SK-N-SH (cell line): ENCODE measurements at regions not wholly inside any gene's neighbourhood (a gene's known extent, or its start where the extent isn't known, plus 50 kb on each side); places are given as distances from the start of the nearest gene placed in this dataset.

Experiments used
- CTCF ChIA-PET: fragments of 300-600, 350-600 bp; formaldehyde crosslinking; extraction: SDS; loops from one replicate; lab custom pipeline; 2021; lab: Yijun Ruan, JAX
- POLR2A ChIA-PET: fragments of 350-600 bp; sonication (Branson Sonifier 250); formaldehyde crosslinking; extraction: SDS; loops from one replicate; lab custom pipeline; 2020; ENCODE audit warnings: antibody characterized with exemption, inconsistent platforms; lab: Yijun Ruan, JAX
- DNase-seq: peaks from one replicate; pipeline ENCODE4 v3.0.0; 2012
- H2AFZ ChIP-seq: fragments of 200-600 bp; sonication (generic); 2 replicates; pipeline ENCODE4 v1.8.1; 2016; ENCODE audit warnings: antibody characterized with exemption, mild to moderate bottlenecking, low read depth
- H3F3A ChIP-seq: fragments of 200-600 bp; sonication (generic); replicated peaks from 2 replicates; pipeline ENCODE3; 2016; ENCODE audit warnings: antibody characterized with exemption, mild to moderate bottlenecking; ENCODE audit not compliant: insufficient read depth
- H3K27ac ChIP-seq, 2 experiments: fragments of 200-500 bp in 1 of 2; fragments of 200-600 bp in 1 of 2; sonication (Bioruptor generic) in 1 of 2; sonication (generic), shearing (Covaris generic) in 1 of 2; 2 replicates each; pipeline versions ENCODE4 v1.5.1 to v1.6.1; 2014 to 2016; ENCODE audit warnings: low read depth in 2 of 2, inconsistent platforms in 1 of 2, low read length in 1 of 2, mild to moderate bottlenecking in 1 of 2, mixed read lengths in 1 of 2
- H3K27me3 ChIP-seq: fragments of 200-600 bp; sonication (generic), shearing (Covaris generic); 2 replicates; pipeline ENCODE4 v1.6.1; 2016; ENCODE audit warnings: mixed run types; ENCODE audit not compliant: insufficient read depth
- H3K36me3 ChIP-seq, 2 experiments: fragments of 200-500 bp in 1 of 2; fragments of 200-600 bp in 1 of 2; sonication (Bioruptor generic) in 1 of 2; sonication (generic) in 1 of 2; replicated peaks in 1 of 2; 2 replicates each; pipeline versions ENCODE3 to v1.5.1; 2014 to 2016; ENCODE audit warnings: low read length in 1 of 2, mild to moderate bottlenecking in 1 of 2; ENCODE audit not compliant: insufficient read depth in 2 of 2, control insufficient read depth in 1 of 2
- H3K4me1 ChIP-seq, 2 experiments: fragments of 200-500 bp in 1 of 2; fragments of 200-600 bp in 1 of 2; sonication (Bioruptor generic) in 1 of 2; sonication (generic), shearing (Covaris generic) in 1 of 2; 2 replicates each; pipeline versions ENCODE4 v1.5.1 to v1.6.1; 2014 to 2016; ENCODE audit warnings: low read depth in 1 of 2, low read length in 1 of 2, mixed run types in 1 of 2; ENCODE audit not compliant: insufficient read depth in 2 of 2, control insufficient read depth in 1 of 2
- H3K4me2 ChIP-seq: fragments of 200-600 bp; sonication (generic), shearing (Covaris generic); 2 replicates; pipeline ENCODE4 v1.6.1; 2017; ENCODE audit warnings: mixed run types
- H3K4me3 ChIP-seq, 2 experiments: fragments of 200-500 bp in 1 of 2; fragments of 200-600 bp in 1 of 2; sonication (Bioruptor generic) in 1 of 2; sonication (generic), shearing (Covaris generic) in 1 of 2; 2 replicates each; pipeline versions ENCODE4 v1.5.1 to v1.8.1; 2014 to 2016; ENCODE audit warnings: low read depth in 2 of 2, inconsistent platforms in 1 of 2, low read length in 1 of 2, mild to moderate bottlenecking in 1 of 2, mixed read lengths in 1 of 2, moderate library complexity in 1 of 2
- H3K79me2 ChIP-seq: fragments of 200-600 bp; sonication (generic); 2 replicates; pipeline ENCODE4 v1.8.1; 2017; ENCODE audit warnings: mild to moderate bottlenecking; ENCODE audit not compliant: insufficient read depth
- H3K9ac ChIP-seq: fragments of 200-600 bp; sonication (generic); 2 replicates; pipeline ENCODE4 v1.6.1; 2017; ENCODE audit warnings: mixed run types
- H3K9me2 ChIP-seq: fragments of 200-600 bp; sonication (generic); 2 replicates; pipeline ENCODE4 v1.6.1; 2017; ENCODE audit warnings: mixed run types
- H3K9me3 ChIP-seq: fragments of 200-600 bp; sonication (generic); 2 replicates; pipeline ENCODE4 v1.6.1; 2017; ENCODE audit warnings: mixed run types, mild to moderate bottlenecking, moderate library complexity
- H4K20me1 ChIP-seq: fragments of 200-600 bp; sonication (generic); 2 replicates; pipeline ENCODE4 v1.6.1; 2017; ENCODE audit warnings: mild to moderate bottlenecking, mixed run types; ENCODE audit not compliant: insufficient read depth
- CTCF ChIP-seq: fragments of 200-600 bp; sonication (generic); IDR thresholded peaks from 2 replicates; pipeline ENCODE4 v1.6.1; 2017; ENCODE audit warnings: antibody characterized with exemption, mild to moderate bottlenecking, moderate library complexity
- ELF1 ChIP-seq: IDR thresholded peaks from 2 replicates; pipeline ENCODE4 v1.4.0; 2012
- FOXJ3 ChIP-seq: sonication (generic); formaldehyde crosslinking; IDR thresholded peaks from 2 replicates; pipeline ENCODE4 v1.5.1; 2020; ENCODE audit warnings: mild to moderate bottlenecking, missing genetic modification reagents
- IRF3 ChIP-seq: fragments of 150-350 bp; IDR thresholded peaks from 2 replicates; pipeline ENCODE4 v1.6.1; 2016; ENCODE audit warnings: mild to moderate bottlenecking, low read depth, low read length
- JUND ChIP-seq: IDR thresholded peaks from 2 replicates; pipeline ENCODE4 v1.4.0; 2012
- PBX3 ChIP-seq: IDR thresholded peaks from 2 replicates; pipeline ENCODE4; 2012
- RCOR1 ChIP-seq: fragments of 150-350 bp; IDR thresholded peaks from 2 replicates; pipeline ENCODE4 v1.6.1; 2017; ENCODE audit warnings: antibody characterized with exemption, low read length
- SIN3A ChIP-seq: IDR thresholded peaks from 2 replicates; pipeline ENCODE4 v1.6.1; 2012; ENCODE audit warnings: low read depth, mild to moderate bottlenecking, low read length, moderate library complexity, borderline replicate concordance
- TAF1 ChIP-seq: IDR thresholded peaks from 2 replicates; pipeline ENCODE4 v1.6.1; 2012; ENCODE audit warnings: low read depth, mild to moderate bottlenecking, low read length, moderate library complexity, borderline replicate concordance
- TEAD4 ChIP-seq: IDR thresholded peaks from 2 replicates; pipeline ENCODE4 v1.4.0; 2012; ENCODE audit warnings: mild to moderate bottlenecking, borderline replicate concordance; ENCODE audit not compliant: insufficient read depth
- USF1 ChIP-seq: IDR thresholded peaks from 2 replicates; pipeline ENCODE4 v1.4.0; 2012; ENCODE audit warnings: low read depth, borderline replicate concordance
- YY1 ChIP-seq: IDR thresholded peaks from 2 replicates; pipeline ENCODE4 v1.4.0; 2012; ENCODE audit warnings: low read depth, mild to moderate bottlenecking
- WGBS: methylation state at CpG from one replicate; pipeline ENCODE4 v1.1.6; 2017; ENCODE audit warnings: low lambda C conversion rate; 5-methylcytosine and 5-hydroxymethylcytosine counted together

- Histone ChIP-seq H3K27ac (no peak overlapping the region), H2AFZ (no peak overlapping the region), H3K36me3 (no peaks in the 10 kb centered on the region), H4K20me1 (no peaks in the 10 kb centered on the region), H3K4me1 (no peaks in the 10 kb centered on the region), H3K9ac (no peak overlapping the region), H3F3A (peaks cover 4% of the 10 kb centered on the region), H3K9me2 (no peaks in the 10 kb centered on the region), H3K79me2 (no peaks in the 10 kb centered on the region), H3K27me3 (peaks cover 17% of the 10 kb centered on the region), H3K4me2 (no peak overlapping the region), H3K4me3 (no peak overlapping the region), H3K9me3 (no peaks in the 10 kb centered on the region)
- DNase-seq = no peak
- ChIA-PET CTCF (no interaction called here), POLR2A (no interaction called here)
- no peak for TF ChIP-seq TEAD4
- no peak for TF ChIP-seq USF1
- TF ChIP-seq ELF1 = no peak
- TF ChIP-seq YY1 = no peak
- TF ChIP-seq JUND = no peak
- TF ChIP-seq SIN3A = no peak
- TF ChIP-seq RCOR1 = no peak
- no peak for TF ChIP-seq TAF1
- TF ChIP-seq CTCF = no peak
- TF ChIP-seq IRF3 = no peak
- no peak for TF ChIP-seq PBX3
- 23% methylated on average over 5 of the region's 5 CpGs for WGBS
Observed at GRCh38 chr6:20034408-20034769, 177.9 kb downstream of the MBOAT1 start.

- no peak for DNase-seq
- H3K27me3 ChIP-seq = peaks cover 17% of the 10 kb centered on the region; the same call in 1 of the 2 replicates
- H3K4me2 ChIP-seq = no peak overlapping the region
- no peaks in the 10 kb centered on the region for H3K36me3 ChIP-seq
- no peaks in the 10 kb centered on the region for H3K79me2 ChIP-seq
- H3K4me3 ChIP-seq = no peak overlapping the region
- H3K9ac ChIP-seq = no peak overlapping the region
- H3K9me2 ChIP-seq = no peaks in the 10 kb centered on the region
- no peaks in the 10 kb centered on the region for H3K9me3 ChIP-seq
- CTCF ChIA-PET = no interaction called here
- under 1% methylated on average over 6 of the region's 7 CpGs for WGBS
- no peak overlapping the region for H3K27ac ChIP-seq
- H3F3A ChIP-seq = peaks cover 4% of the 10 kb centered on the region
- no peak overlapping the region for H2AFZ ChIP-seq
- no peaks in the 10 kb centered on the region for H3K4me1 ChIP-seq
- TF ChIP-seq IRF3 (no peak), FOXJ3 (no peak), PBX3 (no peak)
- TF ChIP-seq, all 33 proteins: peak for 0
- POLR2A ChIA-PET = no interaction called here
- H4K20me1 ChIP-seq = no peaks in the 10 kb centered on the region
Observed at GRCh38 chr6:20036141-20036677, 176.1 kb downstream of the MBOAT1 start.
